Neural cell (in vitro differentiated cells): ENCODE measurements at regions not wholly inside any gene's neighbourhood (a gene's known extent, or its start where the extent isn't known, plus 50 kb on each side); places are given as distances from the start of the nearest gene placed in this dataset.

Experiments
- H2AFZ ChIP-seq: fragments of 200-600, 300-800 bp; sonication (generic), shearing (Covaris generic); 2 replicates; pipeline ENCODE4 v1.6.0; 2014; ENCODE audit warnings: low read depth, mild to moderate bottlenecking, antibody characterized with exemption, low read length, moderate library complexity
- H3F3A ChIP-seq: fragments of 200-600 bp; shearing (Covaris generic); 2 replicates; pipeline ENCODE4 v1.6.1; 2016; ENCODE audit warnings: mild to moderate bottlenecking, moderate library complexity, mixed read lengths, antibody characterized with exemption, low read length; ENCODE audit not compliant: insufficient read depth, poor library complexity, severe bottlenecking
- H3K27ac ChIP-seq: fragments of 200-600, 300-800 bp; sonication (generic), shearing (Covaris generic); 2 replicates; pipeline ENCODE4 v1.5.1; 2014; ENCODE audit warnings: mild to moderate bottlenecking, low read length, moderate library complexity
- H3K27me3 ChIP-seq: fragments of 300-800, 200-600 bp; sonication (generic), shearing (Covaris generic); 2 replicates; pipeline ENCODE4 v1.6.0; 2014; ENCODE audit warnings: mild to moderate bottlenecking, low read depth, low read length, moderate library complexity; ENCODE audit not compliant: insufficient read depth
- H3K36me3 ChIP-seq: fragments of 300-800, 200-600 bp; sonication (generic), shearing (Covaris generic); 2 replicates; pipeline ENCODE4 v1.5.1; 2014; ENCODE audit warnings: mild to moderate bottlenecking, antibody characterized with exemption, low read length, moderate library complexity; ENCODE audit not compliant: insufficient read depth
- H3K4me2 ChIP-seq: fragments of 300-800, 200-600 bp; sonication (generic), shearing (Covaris generic); 2 replicates; pipeline ENCODE4 v1.6.0; 2014; ENCODE audit warnings: mild to moderate bottlenecking, low read length
- H3K4me3 ChIP-seq: fragments of 300-800, 200-600 bp; sonication (generic), shearing (Covaris generic); 2 replicates; pipeline ENCODE4 v1.5.1; 2014; ENCODE audit warnings: mild to moderate bottlenecking, low read length, moderate library complexity
- H3K79me2 ChIP-seq: fragments of 200-600 bp; shearing (Covaris generic); replicated peaks from 2 replicates; pipeline ENCODE4 v1.6.0; 2014; ENCODE audit warnings: mild to moderate bottlenecking, low read length, moderate library complexity; ENCODE audit not compliant: insufficient read depth
- H3K9ac ChIP-seq: fragments of 300-800, 200-600 bp; sonication (generic), shearing (Covaris generic); 2 replicates; pipeline ENCODE4 v1.6.1; 2016; ENCODE audit warnings: mild to moderate bottlenecking, low read length, mixed read lengths
- H3K9me2 ChIP-seq: fragments of 200-600 bp; shearing (Covaris generic); 2 replicates; pipeline ENCODE4 v1.6.1; 2016; ENCODE audit warnings: mild to moderate bottlenecking, low read length, mixed read lengths; ENCODE audit not compliant: insufficient read depth
- H3K9me3 ChIP-seq: fragments of 200-600, 300-800 bp; sonication (generic), shearing (Covaris generic); 2 replicates; pipeline ENCODE4 v1.6.1; 2016; ENCODE audit warnings: mild to moderate bottlenecking, mixed run types, low read length, moderate library complexity, mixed read lengths
- H4K20me1 ChIP-seq: fragments of 200-600 bp; shearing (Covaris generic); 2 replicates; pipeline ENCODE4 v1.6.1; 2016; ENCODE audit warnings: mild to moderate bottlenecking, mixed run types; ENCODE audit not compliant: insufficient read depth
- EP300 ChIP-seq: fragments of 450-650 bp; conservative IDR thresholded peaks from 2 replicates; pipeline ENCODE4 v1.6.1; 2014; ENCODE audit warnings: antibody characterized with exemption, mild to moderate bottlenecking, moderate library complexity; ENCODE audit not compliant: poor library complexity, severe bottlenecking
- EZH2 ChIP-seq: fragments of 200-600, 300-800 bp; shearing (Covaris generic), sonication (generic); IDR thresholded peaks from 2 replicates; pipeline ENCODE4 v1.6.1; 2014; ENCODE audit warnings: antibody characterized with exemption, low read length, borderline replicate concordance, mild to moderate bottlenecking; ENCODE audit not compliant: insufficient read depth, poor library complexity, severe bottlenecking
- MXI1 ChIP-seq: fragments of 450-650 bp; conservative IDR thresholded peaks from 2 replicates; pipeline ENCODE4 v1.6.1; 2014; ENCODE audit warnings: antibody characterized with exemption, mild to moderate bottlenecking; ENCODE audit not compliant: poor library complexity, severe bottlenecking
- POLR2AphosphoS5 ChIP-seq: IDR thresholded peaks from 2 replicates; pipeline ENCODE4 v1.6.1; 2012
- RAD21 ChIP-seq: fragments of 450-650 bp; conservative IDR thresholded peaks from 2 replicates; pipeline ENCODE4 v1.6.1; 2014; ENCODE audit warnings: antibody characterized with exemption, mild to moderate bottlenecking, moderate library complexity
- REST ChIP-seq: IDR thresholded peaks from 2 replicates; pipeline ENCODE4 v1.6.1; 2012; ENCODE audit warnings: borderline replicate concordance
- SMC3 ChIP-seq: fragments of 450-650 bp; conservative IDR thresholded peaks from 2 replicates; pipeline ENCODE4 v1.6.1; 2014; ENCODE audit warnings: antibody characterized with exemption, mild to moderate bottlenecking, moderate library complexity; ENCODE audit not compliant: poor library complexity
- TAF1 ChIP-seq: IDR thresholded peaks from 2 replicates; pipeline ENCODE4 v1.6.1; 2012; ENCODE audit warnings: low read depth
- TF ChIP-seq, protein P1 (sequence below): fragments of 450-650 bp; IDR thresholded peaks from 2 replicates; pipeline ENCODE4 v1.5.1; 2014; ENCODE audit warnings: antibody characterized with exemption, mild to moderate bottlenecking, moderate library complexity; ENCODE audit not compliant: poor library complexity, severe bottlenecking

- no peaks in the 10 kb centered on the region for H3K9me3 ChIP-seq
- no peaks in the 10 kb centered on the region for H3K36me3 ChIP-seq
- no peak overlapping the region for H3K27ac ChIP-seq
- H3K27me3 ChIP-seq, result no peaks in the 10 kb centered on the region
- no peaks in the 10 kb centered on the region for H3K79me2 ChIP-seq
- H3K9me2 ChIP-seq, result no peaks in the 10 kb centered on the region
- no peak overlapping the region for H3K4me3 ChIP-seq
- TF ChIP-seq SMC3 (no peak), MXI1 (no peak), TAF1 (no peak), POLR2AphosphoS5 (no peak), EP300 (no peak), REST (no peak), RAD21 (no peak), EZH2 (no peak)
- TF ChIP-seq, protein P1, sequence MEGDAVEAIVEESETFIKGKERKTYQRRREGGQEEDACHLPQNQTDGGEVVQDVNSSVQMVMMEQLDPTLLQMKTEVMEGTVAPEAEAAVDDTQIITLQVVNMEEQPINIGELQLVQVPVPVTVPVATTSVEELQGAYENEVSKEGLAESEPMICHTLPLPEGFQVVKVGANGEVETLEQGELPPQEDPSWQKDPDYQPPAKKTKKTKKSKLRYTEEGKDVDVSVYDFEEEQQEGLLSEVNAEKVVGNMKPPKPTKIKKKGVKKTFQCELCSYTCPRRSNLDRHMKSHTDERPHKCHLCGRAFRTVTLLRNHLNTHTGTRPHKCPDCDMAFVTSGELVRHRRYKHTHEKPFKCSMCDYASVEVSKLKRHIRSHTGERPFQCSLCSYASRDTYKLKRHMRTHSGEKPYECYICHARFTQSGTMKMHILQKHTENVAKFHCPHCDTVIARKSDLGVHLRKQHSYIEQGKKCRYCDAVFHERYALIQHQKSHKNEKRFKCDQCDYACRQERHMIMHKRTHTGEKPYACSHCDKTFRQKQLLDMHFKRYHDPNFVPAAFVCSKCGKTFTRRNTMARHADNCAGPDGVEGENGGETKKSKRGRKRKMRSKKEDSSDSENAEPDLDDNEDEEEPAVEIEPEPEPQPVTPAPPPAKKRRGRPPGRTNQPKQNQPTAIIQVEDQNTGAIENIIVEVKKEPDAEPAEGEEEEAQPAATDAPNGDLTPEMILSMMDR, result no peak
- no peaks in the 10 kb centered on the region for H4K20me1 ChIP-seq
- H3K4me2 ChIP-seq, result no peak overlapping the region
- H3F3A ChIP-seq, result no peaks in the 10 kb centered on the region
- no peak overlapping the region for H2AFZ ChIP-seq
- no peak overlapping the region for H3K9ac ChIP-seq
Observed at GRCh38 chr4:138961664-138962063, 53.9 kb upstream of the NOCT start.

GRCh38 chr4:138961129-138961528 is 54.5 kb upstream of the NOCT start:
- H4K20me1 ChIP-seq, result no peaks in the 10 kb centered on the region
- no peaks in the 10 kb centered on the region for H3K27me3 ChIP-seq
- H3F3A ChIP-seq, result no peaks in the 10 kb centered on the region
- H3K4me3 ChIP-seq, result no peak overlapping the region
- no peaks in the 10 kb centered on the region for H3K36me3 ChIP-seq
- H3K79me2 ChIP-seq, result no peaks in the 10 kb centered on the region
- H3K9ac ChIP-seq, result no peak overlapping the region
- no peak overlapping the region for H3K27ac ChIP-seq
- no peak overlapping the region for H3K4me2 ChIP-seq
- no peaks in the 10 kb centered on the region for H3K9me3 ChIP-seq
- no peaks in the 10 kb centered on the region for H3K9me2 ChIP-seq
- TF ChIP-seq EP300, result no peak
- H2AFZ ChIP-seq, result no peak overlapping the region

GRCh38 chr4:138960175-138960710 is 55.3 kb upstream of the NOCT start:
- Histone ChIP-seq H3K4me2 (no peak overlapping the region), H3K9me2 (no peaks in the 10 kb centered on the region), H3K9me3 (no peaks in the 10 kb centered on the region), H4K20me1 (no peaks in the 10 kb centered on the region), H3K36me3 (no peaks in the 10 kb centered on the region), H3K79me2 (no peaks in the 10 kb centered on the region), H3K9ac (no peak overlapping the region), H3K27me3 (no peaks in the 10 kb centered on the region), H3K27ac (no peak overlapping the region), H3K4me3 (no peak overlapping the region), H2AFZ (no peak overlapping the region), H3F3A (no peaks in the 10 kb centered on the region)
- no peak for TF ChIP-seq POLR2AphosphoS5
